SK-N-SH treated with all-trans-retinoic acid at 6 μM for 48 hours (cell line): ENCODE measurements at regions not wholly inside any gene's neighbourhood (a gene's known extent, or its start where the extent isn't known, plus 50 kb on each side); places are given as distances from the start of the nearest gene placed in this dataset.

Source experiments
- CREB5 ChIP-seq: fragments of 250-450 bp; sonication (Bioruptor Pico); IDR thresholded peaks from 2 replicates; pipeline ENCODE4 v1.5.1; 2020; ENCODE audit warnings: low read depth, mild to moderate bottlenecking, moderate library complexity
- ZNF70 ChIP-seq: fragments of 450-650 bp; formaldehyde crosslinking; IDR thresholded peaks from 2 replicates; pipeline ENCODE4 v1.5.0; 2020; ENCODE audit warnings: mild to moderate bottlenecking, moderate library complexity

GRCh38 chrX:40448793-40449192, 132.0 kb upstream of the ATP6AP2 start:
- no peak for TF ChIP-seq ZNF70 (CRISPR knock-in tag)
- TF ChIP-seq CREB5: no peak
